Endothelial cell of umbilical vein (primary cell): ENCODE measurements at regions not wholly inside any gene's neighbourhood (a gene's known extent, or its start where the extent isn't known, plus 50 kb on each side); places are given as distances from the start of the nearest gene placed in this dataset.

ENCODE experiments used
- CTCF ChIP-seq, 2 donors: IDR thresholded peaks; 1 replicate in 1 of 2; 2 replicates in 1 of 2; pipeline ENCODE4 v1.5.1; 2011; ENCODE audit warnings: low read length in 2 of 2, mild to moderate bottlenecking in 2 of 2, moderate library complexity in 2 of 2, control low read depth in 1 of 2, inconsistent platforms in 1 of 2, low read depth in 1 of 2; ENCODE audit not compliant: insufficient read depth in 1 of 2; ENCODE audit errors: extremely low read depth in 1 of 2
- POLR2A ChIP-seq: IDR thresholded peaks from 2 replicates; pipeline ENCODE4 v1.6.1; 2012; ENCODE audit warnings: low read depth, mild to moderate bottlenecking, control low read depth, low read length

DNA sequence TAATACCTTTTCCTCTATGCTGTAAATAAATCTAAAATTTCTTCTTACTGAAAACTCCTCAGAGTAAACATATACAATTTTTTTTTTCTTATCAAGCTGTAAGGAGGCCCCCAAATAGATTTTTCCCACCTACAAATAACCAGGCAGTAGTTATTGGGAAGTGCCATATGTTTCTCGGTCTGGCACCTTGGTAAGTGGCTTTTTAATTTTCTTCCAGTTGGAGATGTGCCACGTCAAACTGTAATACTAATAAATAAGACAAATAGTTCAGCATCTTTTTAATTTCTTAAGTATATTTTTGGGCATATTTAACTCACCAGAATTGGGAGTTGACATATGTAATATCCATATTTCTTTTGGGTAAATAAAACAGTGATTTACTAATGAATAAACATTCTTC is 346.3 kb downstream of the DIPK2A start:
- TF ChIP-seq POLR2A (no peak), CTCF (IDR thresholded peaks at IDR 0.05; ENCODE audit: extremely low read depth in 1 of 2, insufficient read depth in 1 of 2, low read depth in 1 of 2, low read length in 2 of 2) (no peak)
